ENCODE measurements at regions not wholly inside any gene's neighbourhood (a gene's known extent, or its start where the extent isn't known, plus 50 kb on each side); places are given as distances from the start of the nearest gene placed in this dataset.
"Not testable (repeated sequence)": the region's sequence is repeated elsewhere in the genome, so short reads cannot be mapped to it uniquely, and the experiment has no call there.

DNA sequence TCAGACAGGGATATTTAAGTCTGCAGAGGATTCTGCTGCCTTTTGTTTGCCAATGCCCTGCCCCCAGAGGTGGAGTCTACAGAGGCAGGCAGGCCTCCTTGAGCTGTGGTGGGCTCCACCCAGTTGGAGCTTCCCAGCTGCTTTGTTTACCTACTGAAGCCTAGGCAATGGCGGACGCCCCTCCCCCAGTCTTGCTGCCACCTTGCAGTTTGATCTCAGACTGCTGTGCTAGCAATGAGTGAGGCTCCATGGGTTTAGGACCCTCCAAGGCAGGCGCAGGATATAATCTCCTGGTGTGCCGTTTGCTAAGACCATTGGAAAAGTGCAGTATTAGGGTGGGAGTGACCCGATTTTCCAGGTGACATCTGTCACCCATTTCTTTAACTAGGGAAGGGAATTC lies 132.7 kb downstream of the UNC93B1 start:
- DNase-seq = not testable (repeated sequence)

GRCh38 chr11:67862896-67863295 lies 141.0 kb downstream of the UNC93B1 start:
- DNase-seq = not testable (repeated sequence)

DNA sequence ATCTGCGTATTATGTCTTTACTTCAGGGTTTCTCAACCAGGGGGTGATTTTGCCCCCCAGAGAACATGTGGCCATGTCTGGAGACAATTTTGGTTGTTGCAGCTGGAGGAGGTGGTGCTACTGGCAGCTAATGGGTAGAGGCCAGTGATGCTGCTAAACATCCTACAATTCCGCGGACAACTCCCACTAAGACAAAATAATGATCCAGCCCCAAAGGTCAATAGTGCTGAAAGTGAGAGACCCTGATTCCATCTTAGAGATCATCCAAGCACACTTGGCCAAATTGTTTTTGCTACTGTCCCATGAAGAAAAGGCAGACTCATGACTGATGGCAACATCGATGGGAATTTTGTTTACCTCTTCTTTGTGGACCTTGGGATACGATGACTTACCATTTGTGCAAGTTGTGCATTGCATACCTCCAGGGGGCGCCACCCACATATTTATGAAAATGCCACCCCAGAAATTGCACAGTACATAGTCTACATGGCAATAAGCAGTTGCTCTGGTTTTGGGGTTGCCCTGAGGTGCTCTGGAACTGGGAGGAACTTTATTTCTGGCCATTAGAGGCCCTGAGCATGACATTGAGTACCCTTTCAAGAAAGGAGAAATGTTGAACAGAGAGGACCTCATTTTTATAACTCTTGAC lies 144.3 kb downstream of the UNC93B1 start:
- not testable (repeated sequence) for DNase-seq

GRCh38 chr11:67850747-67851146 lies 153.2 kb downstream of the UNC93B1 start:
- not testable (repeated sequence) for DNase-seq

DNA sequence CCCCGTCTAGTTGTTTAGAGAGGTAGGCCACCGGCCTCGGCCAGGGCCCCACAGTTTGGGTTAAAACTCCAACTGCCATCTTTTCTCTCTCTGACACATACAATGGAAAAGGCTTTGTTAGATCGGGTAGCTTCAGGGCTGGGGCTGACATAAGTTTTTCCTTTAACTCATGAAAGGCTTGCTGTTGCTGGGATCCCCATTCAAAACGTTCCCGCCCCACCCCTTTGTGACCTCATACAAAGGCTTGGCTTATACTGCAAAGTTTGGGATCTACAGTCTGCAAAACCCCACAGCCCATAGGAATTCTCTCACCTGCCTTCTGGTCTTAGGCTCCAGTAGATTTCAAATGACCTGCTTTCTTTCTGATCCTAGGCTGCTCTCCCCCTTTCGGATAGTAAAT lies 154.1 kb downstream of the UNC93B1 start:
- DNase-seq = not testable (repeated sequence)

GRCh38 chr11:67847896-67848875 lies 155.7 kb downstream of the UNC93B1 start:
- not testable (repeated sequence) for DNase-seq

GRCh38 chr11:67846303-67846702 lies 157.6 kb downstream of the UNC93B1 start:
- DNase-seq = not testable (repeated sequence)

GRCh38 chr11:67845296-67845695 lies 158.6 kb downstream of the UNC93B1 start:
- DNase-seq = not testable (repeated sequence)

DNA sequence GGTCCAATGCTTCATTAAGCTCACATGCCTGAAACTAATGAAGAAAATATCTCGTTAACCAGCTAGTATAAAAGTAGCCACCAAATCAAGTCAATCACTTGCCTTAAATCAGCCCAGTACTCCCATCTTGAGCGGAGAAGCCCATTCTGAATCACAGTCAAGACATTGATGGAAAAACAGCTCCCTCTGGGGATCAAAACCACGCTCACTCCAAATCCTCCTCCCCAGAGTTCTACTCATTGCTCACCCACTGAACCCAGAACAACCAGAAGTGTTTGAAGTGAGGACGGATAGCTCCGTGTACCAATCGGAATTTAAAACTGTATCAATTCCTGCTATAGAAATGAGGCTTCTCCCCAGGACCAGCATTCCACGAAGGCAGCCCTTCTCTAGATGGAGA lies 163.3 kb downstream of the UNC93B1 start:
- DNase-seq = not testable (repeated sequence)

- not testable (repeated sequence) for DNase-seq
These were observed 155.7 kb upstream of the ALDH3B2 start for GRCh38 chr11:67830152-67830551.

GRCh38 chr11:67826951-67827296 lies 152.5 kb upstream of the ALDH3B2 start:
- DNase-seq = not testable (repeated sequence)

- DNase-seq = not testable (repeated sequence)
These were observed 151.9 kb upstream of the ALDH3B2 start for GRCh38 chr11:67826028-67826950.

GRCh38 chr11:67824861-67825260 lies 150.4 kb upstream of the ALDH3B2 start:
- DNase-seq = not testable (repeated sequence)

DNA sequence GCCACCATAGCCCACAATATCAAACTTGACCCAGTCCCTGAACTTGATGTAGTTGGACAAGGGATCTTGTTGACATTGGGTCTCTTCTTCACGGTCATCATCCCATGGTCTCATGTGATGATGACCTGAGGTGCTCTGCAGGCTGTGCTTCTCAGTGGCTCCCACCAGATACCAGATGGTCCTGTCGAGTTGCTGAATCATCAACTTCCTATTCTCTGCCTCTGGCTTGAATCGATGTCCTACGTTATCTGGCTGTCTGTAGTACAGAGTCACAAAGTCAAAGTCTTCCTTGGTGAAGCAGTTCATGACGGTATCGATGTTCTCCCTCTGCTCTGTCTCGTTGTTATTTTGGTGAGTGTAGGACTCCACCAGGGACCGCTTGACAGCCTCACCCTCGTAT lies 145.7 kb upstream of the ALDH3B2 start:
- DNase-seq = no peak

- not testable (repeated sequence) for DNase-seq
These were observed 143.1 kb upstream of the ALDH3B2 start for GRCh38 chr11:67817558-67817957.

DNA sequence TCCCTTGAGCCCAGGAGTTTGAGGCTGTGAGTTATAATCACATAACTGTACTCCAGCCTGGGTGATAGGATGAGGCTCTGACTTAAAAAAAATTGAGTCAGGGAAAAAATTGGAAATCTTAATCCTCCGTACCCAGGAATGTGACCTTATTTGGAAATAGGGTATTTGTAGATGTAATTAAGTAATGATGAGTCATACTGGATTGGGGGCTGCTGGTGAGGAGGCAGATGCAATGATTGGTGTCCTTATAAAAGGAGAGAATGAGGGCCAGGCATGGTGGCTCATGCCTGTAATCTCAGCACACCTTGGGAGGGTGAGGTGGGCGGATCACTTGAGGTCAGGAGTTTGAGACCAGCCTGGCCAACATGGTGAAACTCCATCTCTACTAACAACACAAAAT lies 134.9 kb upstream of the ALDH3B2 start:
- DNase-seq = not testable (repeated sequence)

GRCh38 chr11:67807896-67808295 lies 133.5 kb upstream of the ALDH3B2 start:
- DNase-seq = not testable (repeated sequence)

DNA sequence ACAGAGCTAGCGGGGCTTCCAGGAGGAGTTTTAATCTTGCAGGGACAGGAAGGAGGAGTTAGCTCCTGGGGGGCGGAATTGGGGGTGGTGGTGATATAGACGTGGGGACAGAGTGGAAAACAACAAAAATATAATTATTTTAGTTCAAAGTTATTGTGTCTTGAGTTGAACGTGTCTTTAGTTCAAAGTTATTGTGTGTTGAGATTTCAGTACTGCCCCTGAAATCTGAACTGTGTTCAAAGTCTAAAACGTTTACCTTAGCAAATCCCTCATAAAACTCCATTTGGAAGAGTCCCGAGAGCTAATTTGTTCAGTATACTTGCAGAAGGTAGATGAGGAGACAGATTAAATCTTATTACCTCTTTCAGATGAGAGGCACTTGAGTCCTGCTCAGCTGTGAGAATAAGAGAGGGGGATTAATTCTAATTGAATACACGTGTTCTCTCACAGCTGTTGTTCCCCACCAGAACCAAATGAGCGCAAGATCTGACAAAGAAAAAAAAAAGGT lies 132.4 kb upstream of the ALDH3B2 start:
- DNase-seq = not testable (repeated sequence)

DNA sequence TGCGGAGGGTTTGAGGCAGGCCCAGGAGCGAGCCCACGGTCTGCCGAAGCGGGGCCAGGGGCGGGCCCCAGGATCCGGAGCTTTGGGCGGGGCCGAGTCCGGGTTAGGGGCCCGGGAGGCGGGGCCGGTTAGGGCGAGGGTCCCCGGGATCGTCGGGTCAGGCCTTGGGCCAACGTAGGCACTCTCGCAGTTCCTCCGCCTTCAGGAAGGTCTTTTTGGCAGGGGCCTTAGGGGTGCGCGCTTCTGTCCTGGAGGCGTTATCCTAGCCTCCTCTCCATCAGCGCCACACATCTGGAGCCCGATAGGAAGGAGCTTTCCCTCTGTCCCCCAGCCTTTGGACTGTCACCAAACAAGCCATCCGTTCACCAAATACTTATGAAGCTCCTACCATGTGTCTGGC lies 131.8 kb upstream of the ALDH3B2 start:
- not testable (repeated sequence) for DNase-seq

GRCh38 chr11:67805253-67806126 lies 131.1 kb upstream of the ALDH3B2 start:
- DNase-seq = peak; percentile 85 to 88
